HL-60 (cell line): ENCODE measurements at regions not wholly inside any gene's neighbourhood (a gene's known extent, or its start where the extent isn't known, plus 50 kb on each side); places are given as distances from the start of the nearest gene placed in this dataset.

Experiments used
- DNase-seq, 2 experiments: peaks; one replicate each; pipeline ENCODE4 v3.0.0-alpha.2; 2010 to 2020; ENCODE audit warnings: low read depth in 1 of 2, low spot score in 1 of 2
- H3K27ac ChIP-seq: fragments of 250-450 bp; sonication (Bioruptor Pico); replicated peaks from 2 replicates; pipeline ENCODE4 v1.5.1; 2020; ENCODE audit warnings: mild to moderate bottlenecking, moderate library complexity
- H3K27me3 ChIP-seq: fragments of 250-450 bp; sonication (Bioruptor Pico); 2 replicates; pipeline ENCODE4 v1.5.1; 2021; ENCODE audit warnings: mild to moderate bottlenecking, moderate library complexity; ENCODE audit not compliant: insufficient read depth, poor library complexity, severe bottlenecking
- H3K4me3 ChIP-seq: replicated peaks from 2 replicates; pipeline ENCODE4 v1.5.1; 2011; ENCODE audit warnings: mild to moderate bottlenecking, control low read depth, low read length; ENCODE audit not compliant: insufficient read depth
- CTCF ChIP-seq: IDR thresholded peaks from one replicate; pipeline ENCODE4 v1.5.1; 2011; ENCODE audit warnings: low read length, control low read depth, inconsistent platforms; ENCODE audit not compliant: insufficient read depth
- GABPA ChIP-seq: IDR thresholded peaks from 2 replicates; pipeline ENCODE4 v1.6.1; 2012; ENCODE audit warnings: low read depth
- POLR2AphosphoS5 ChIP-seq: IDR thresholded peaks from 2 replicates; pipeline ENCODE4 v1.6.1; 2012; ENCODE audit warnings: low read depth
- SPI1 ChIP-seq: IDR thresholded peaks from 2 replicates; pipeline ENCODE4 v1.6.1; 2012; ENCODE audit warnings: low read depth, mild to moderate bottlenecking, borderline replicate concordance
- TF ChIP-seq, protein P1 (sequence below): IDR thresholded peaks from 2 replicates; pipeline ENCODE4 v1.6.1; 2012; ENCODE audit warnings: low read depth; ENCODE audit not compliant: insufficient replicate concordance

DNA sequence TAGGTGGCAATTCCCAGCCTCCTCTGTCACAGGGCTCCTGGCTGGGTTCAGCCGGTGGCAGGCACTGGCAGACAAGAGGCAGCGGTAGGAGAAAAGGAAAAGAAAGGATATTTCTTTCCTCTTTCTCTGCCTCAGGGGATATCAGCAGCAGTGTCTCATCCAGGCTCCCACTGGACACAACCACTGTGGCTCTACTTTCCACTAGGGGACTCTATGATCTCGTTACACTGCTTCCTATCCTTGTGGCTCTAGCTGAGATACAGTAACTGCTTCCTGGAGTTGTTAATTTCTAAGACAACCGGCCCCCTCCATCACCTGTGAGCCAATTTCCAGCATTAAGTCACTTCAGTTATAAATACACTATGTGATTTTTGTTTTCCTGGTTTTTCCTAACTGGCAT lies 102.0 kb upstream of the LRFN2 start:
- no peak for DNase-seq
- no peak overlapping the region for H3K27ac ChIP-seq
- H3K27me3 ChIP-seq: peaks cover 3% of the 10 kb centered on the region
- no peak overlapping the region for H3K4me3 ChIP-seq
- TF ChIP-seq, protein P1, sequence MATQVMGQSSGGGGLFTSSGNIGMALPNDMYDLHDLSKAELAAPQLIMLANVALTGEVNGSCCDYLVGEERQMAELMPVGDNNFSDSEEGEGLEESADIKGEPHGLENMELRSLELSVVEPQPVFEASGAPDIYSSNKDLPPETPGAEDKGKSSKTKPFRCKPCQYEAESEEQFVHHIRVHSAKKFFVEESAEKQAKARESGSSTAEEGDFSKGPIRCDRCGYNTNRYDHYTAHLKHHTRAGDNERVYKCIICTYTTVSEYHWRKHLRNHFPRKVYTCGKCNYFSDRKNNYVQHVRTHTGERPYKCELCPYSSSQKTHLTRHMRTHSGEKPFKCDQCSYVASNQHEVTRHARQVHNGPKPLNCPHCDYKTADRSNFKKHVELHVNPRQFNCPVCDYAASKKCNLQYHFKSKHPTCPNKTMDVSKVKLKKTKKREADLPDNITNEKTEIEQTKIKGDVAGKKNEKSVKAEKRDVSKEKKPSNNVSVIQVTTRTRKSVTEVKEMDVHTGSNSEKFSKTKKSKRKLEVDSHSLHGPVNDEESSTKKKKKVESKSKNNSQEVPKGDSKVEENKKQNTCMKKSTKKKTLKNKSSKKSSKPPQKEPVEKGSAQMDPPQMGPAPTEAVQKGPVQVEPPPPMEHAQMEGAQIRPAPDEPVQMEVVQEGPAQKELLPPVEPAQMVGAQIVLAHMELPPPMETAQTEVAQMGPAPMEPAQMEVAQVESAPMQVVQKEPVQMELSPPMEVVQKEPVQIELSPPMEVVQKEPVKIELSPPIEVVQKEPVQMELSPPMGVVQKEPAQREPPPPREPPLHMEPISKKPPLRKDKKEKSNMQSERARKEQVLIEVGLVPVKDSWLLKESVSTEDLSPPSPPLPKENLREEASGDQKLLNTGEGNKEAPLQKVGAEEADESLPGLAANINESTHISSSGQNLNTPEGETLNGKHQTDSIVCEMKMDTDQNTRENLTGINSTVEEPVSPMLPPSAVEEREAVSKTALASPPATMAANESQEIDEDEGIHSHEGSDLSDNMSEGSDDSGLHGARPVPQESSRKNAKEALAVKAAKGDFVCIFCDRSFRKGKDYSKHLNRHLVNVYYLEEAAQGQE: no peak
- TF ChIP-seq SPI1 (no peak), GABPA (no peak), CTCF (no peak), POLR2AphosphoS5 (no peak)

DNA sequence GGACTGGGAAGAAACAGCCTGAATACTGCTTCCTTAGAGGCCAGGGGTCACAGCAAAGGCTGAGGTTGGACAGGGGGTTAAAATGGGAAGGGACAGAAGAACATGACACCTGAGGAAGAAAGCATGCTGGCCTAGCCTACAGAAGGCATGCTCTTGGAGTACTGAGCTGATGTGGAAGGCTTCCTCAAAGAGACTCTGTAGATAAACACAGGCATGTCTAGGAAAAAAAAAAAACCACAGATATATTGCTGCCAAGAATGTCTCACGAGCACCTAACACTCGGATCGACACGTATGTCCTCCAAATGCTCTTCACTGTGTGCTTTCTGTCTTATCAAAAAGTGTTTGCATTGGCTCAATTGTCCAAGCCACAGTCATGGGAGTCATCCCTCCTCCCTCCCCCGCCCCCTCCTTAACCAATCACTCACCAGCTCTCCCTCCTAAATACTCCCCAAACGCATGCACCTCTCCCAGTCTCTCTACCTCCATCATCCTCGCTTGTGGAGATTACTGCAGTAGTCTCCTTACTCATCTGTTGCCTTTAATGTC lies 101.1 kb upstream of the LRFN2 start:
- DNase-seq: no peak
- H3K27ac ChIP-seq: no peak overlapping the region
- no peak for TF ChIP-seq POLR2AphosphoS5
- no peak for TF ChIP-seq CTCF
- TF ChIP-seq, protein P1: no peak
- no peak for TF ChIP-seq GABPA
- no peak for TF ChIP-seq SPI1

GRCh38 chr6:40685862-40686261 lies 98.7 kb upstream of the LRFN2 start:
- DNase-seq: no peak
- no peak overlapping the region for H3K4me3 ChIP-seq
- TF ChIP-seq POLR2AphosphoS5 (no peak), GABPA (no peak), CTCF (no peak), SPI1 (no peak)
- TF ChIP-seq, protein P1: no peak
- H3K27me3 ChIP-seq: peaks cover 4% of the 10 kb centered on the region
- no peak overlapping the region for H3K27ac ChIP-seq

More for the DNA sequence above, 101.1 kb upstream of the LRFN2 start:
- H3K4me3 ChIP-seq: no peak overlapping the region
- peaks cover 4% of the 10 kb centered on the region for H3K27me3 ChIP-seq
